Testis (tissue), 2 donors: ENCODE measurements at regions not wholly inside any gene's neighbourhood (a gene's known extent, or its start where the extent isn't known, plus 50 kb on each side); places are given as distances from the start of the nearest gene placed in this dataset.

Source experiments
- DNase-seq: peaks from one replicate; pipeline ENCODE4 v3.0.0-alpha.2; 2019
- H3K27ac ChIP-seq, 2 donors: fragments of 200-600 bp; sonication (generic); one replicate each; pipeline ENCODE4 v1.5.1; 2019
- H3K27me3 ChIP-seq: fragments of 200-600 bp; sonication (generic); one replicate; pipeline ENCODE4 v1.5.1; 2019
- H3K36me3 ChIP-seq: fragments of 200-600 bp; sonication (generic); one replicate; pipeline ENCODE4 v1.5.1; 2017; ENCODE audit warnings: low read depth; ENCODE audit errors: missing control alignments
- H3K4me1 ChIP-seq: fragments of 200-600 bp; sonication (generic); one replicate; pipeline ENCODE4 v1.5.1; 2019
- H3K4me3 ChIP-seq, 2 donors: fragments of 200-600 bp; sonication (generic); one replicate each; pipeline ENCODE4 v1.5.1; 2017 to 2019
- H3K9me3 ChIP-seq: fragments of 200-600 bp; sonication (generic); one replicate; pipeline ENCODE4 v1.5.1; 2017
- POLR2A ChIP-seq: fragments of 450-650 bp; IDR thresholded peaks from one replicate; pipeline ENCODE4 v1.6.1; 2017; ENCODE audit warnings: antibody characterized with exemption, mild to moderate bottlenecking, moderate library complexity
- WGBS, 2 donors: methylation state at CpG; one replicate each; pipeline ENCODE4 v1.1.5; 2018; 5-methylcytosine and 5-hydroxymethylcytosine counted together
- intact Hi-C: fragments of 100-400 bp; cut with DNase I; formaldehyde crosslinking; loops from one replicate; pipeline ENCODE4 v1.15.1; 2023; ENCODE audit warnings: low total_unique reads
- TF ChIP-seq, protein P1 (sequence below), 3 experiments: fragments of 450-650 bp in 2 of 3; fragments of 200-600 bp in 1 of 3; sonication (generic) in 1 of 3; IDR thresholded peaks; one replicate each; pipeline ENCODE4 v1.5.1; 2016 to 2019; ENCODE audit warnings: antibody characterized with exemption in 3 of 3, mild to moderate bottlenecking in 2 of 3, moderate library complexity in 1 of 3

DNA sequence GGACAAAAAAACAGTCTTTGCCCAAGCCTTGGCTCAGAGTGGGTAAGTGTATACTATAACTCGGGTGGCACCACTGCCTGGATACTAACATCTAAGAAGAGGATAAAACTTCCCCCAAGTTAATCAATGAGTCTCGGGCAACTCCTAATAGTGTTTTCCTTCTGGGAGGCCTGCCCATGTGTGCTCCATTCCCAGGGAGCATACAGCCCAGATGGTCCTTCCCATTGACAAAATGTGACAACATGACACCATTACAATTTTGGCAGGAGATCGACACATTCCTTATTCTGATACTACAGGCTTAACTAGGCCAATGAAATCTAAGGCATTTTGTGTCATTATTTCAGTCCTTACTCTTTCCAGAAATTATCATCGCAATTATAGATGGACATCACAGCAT, 52.7 kb upstream of the CRIM1 start:
- no peak overlapping the region for H3K4me3 ChIP-seq
- H3K27me3 ChIP-seq = no peaks in the 10 kb centered on the region
- DNase-seq = no peak
- WGBS, 2 donors = 66 to 77% methylated on average over 4 of the region's 4 CpGs
- no peaks in the 10 kb centered on the region for H3K36me3 ChIP-seq
- no peak for TF ChIP-seq POLR2A
- TF ChIP-seq, protein P1, sequence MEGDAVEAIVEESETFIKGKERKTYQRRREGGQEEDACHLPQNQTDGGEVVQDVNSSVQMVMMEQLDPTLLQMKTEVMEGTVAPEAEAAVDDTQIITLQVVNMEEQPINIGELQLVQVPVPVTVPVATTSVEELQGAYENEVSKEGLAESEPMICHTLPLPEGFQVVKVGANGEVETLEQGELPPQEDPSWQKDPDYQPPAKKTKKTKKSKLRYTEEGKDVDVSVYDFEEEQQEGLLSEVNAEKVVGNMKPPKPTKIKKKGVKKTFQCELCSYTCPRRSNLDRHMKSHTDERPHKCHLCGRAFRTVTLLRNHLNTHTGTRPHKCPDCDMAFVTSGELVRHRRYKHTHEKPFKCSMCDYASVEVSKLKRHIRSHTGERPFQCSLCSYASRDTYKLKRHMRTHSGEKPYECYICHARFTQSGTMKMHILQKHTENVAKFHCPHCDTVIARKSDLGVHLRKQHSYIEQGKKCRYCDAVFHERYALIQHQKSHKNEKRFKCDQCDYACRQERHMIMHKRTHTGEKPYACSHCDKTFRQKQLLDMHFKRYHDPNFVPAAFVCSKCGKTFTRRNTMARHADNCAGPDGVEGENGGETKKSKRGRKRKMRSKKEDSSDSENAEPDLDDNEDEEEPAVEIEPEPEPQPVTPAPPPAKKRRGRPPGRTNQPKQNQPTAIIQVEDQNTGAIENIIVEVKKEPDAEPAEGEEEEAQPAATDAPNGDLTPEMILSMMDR (IDR thresholded peaks at IDR 0.05) = no peak
- H3K9me3 ChIP-seq = no peaks in the 10 kb centered on the region
- H3K27ac ChIP-seq = no peak overlapping the region
- no peaks in the 10 kb centered on the region for H3K4me1 ChIP-seq
- intact Hi-C loops = no loop called here

DNA sequence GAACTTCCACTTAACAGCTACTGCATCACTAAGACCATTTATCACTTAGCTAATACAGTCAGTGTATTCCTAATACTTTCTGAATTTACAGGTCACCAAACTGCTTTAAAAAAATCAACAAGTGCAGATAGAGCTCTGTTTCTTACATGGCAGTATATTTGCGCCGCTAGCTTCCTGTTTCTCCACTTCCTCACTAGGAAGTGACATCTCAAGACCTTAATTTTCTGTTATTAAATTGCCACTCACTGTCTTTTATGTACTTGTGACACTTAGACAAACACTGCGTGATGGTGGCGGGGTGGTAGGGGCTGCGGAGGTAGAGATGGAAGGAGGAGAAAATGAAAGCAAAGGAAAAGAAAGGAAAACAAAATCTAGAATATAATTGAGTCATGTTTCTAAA, 53.7 kb upstream of the CRIM1 start:
- intact Hi-C loops = no loop called here
- H3K36me3 ChIP-seq = no peaks in the 10 kb centered on the region
- TF ChIP-seq, protein P1 (IDR thresholded peaks at IDR 0.05) = no peak
- no peak for TF ChIP-seq POLR2A
- DNase-seq = no peak
- H3K27me3 ChIP-seq = no peaks in the 10 kb centered on the region
- WGBS, 2 donors = 90% methylated on average over 5 of the region's 5 CpGs
- no peak overlapping the region for H3K27ac ChIP-seq
- no peaks in the 10 kb centered on the region for H3K9me3 ChIP-seq
- H3K4me3 ChIP-seq = no peak overlapping the region
- H3K4me1 ChIP-seq = no peaks in the 10 kb centered on the region

DNA sequence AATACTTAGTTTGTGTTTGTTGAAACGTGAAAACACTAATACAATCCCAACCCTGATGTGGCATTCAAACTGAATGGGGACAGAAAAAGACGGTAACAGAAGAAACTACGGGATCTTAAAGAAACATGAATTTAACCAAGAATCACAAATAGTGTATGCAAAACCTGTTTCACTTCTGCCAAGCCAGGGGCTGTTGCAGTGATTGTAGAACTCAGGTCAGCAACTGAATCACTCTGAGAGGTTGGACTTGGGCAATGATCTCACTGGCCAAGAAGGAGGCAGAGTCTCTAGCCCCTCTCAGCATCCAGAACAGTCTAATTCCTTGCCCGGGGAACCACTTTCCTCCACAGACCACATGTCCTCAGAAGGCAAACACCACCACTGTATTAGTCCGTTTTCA, 54.9 kb upstream of the CRIM1 start:
- DNase-seq = no peak
- no peaks in the 10 kb centered on the region for H3K4me1 ChIP-seq
- 91 to 93% methylated on average over 5 of the region's 5 CpGs for WGBS, 2 donors
- no peak overlapping the region for H3K27ac ChIP-seq
- intact Hi-C loops = no loop called here
- TF ChIP-seq, protein P1 (IDR thresholded peaks at IDR 0.05) = no peak
- no peak for TF ChIP-seq POLR2A
- no peak overlapping the region for H3K4me3 ChIP-seq
- no peaks in the 10 kb centered on the region for H3K27me3 ChIP-seq
- no peaks in the 10 kb centered on the region for H3K36me3 ChIP-seq
- H3K9me3 ChIP-seq = no peaks in the 10 kb centered on the region

DNA sequence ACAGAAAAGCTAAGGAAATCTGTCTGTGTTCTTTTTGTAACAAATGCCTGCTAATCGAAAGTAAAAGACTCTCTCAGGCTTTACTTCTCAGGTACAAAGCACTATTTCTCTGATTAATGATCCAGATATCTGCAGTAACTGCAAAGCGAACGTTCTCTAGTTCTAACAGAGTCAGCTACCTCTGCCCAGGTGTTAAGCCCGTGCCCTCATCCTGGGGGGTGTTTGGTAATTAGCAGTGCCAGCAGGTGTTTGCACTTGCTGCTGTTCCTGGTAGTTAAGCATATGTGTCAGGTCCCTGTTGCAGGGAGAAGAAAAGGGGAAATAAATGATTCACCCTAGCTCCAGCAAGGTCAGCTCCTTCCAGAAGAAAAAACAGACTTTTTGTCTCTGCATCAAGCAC, 58.8 kb upstream of the CRIM1 start:
- DNase-seq = no peak
- Histone ChIP-seq H3K27ac (no peak overlapping the region), H3K9me3 (no peaks in the 10 kb centered on the region), H3K36me3 (no peaks in the 10 kb centered on the region), H3K4me1 (no peaks in the 10 kb centered on the region), H3K27me3 (no peaks in the 10 kb centered on the region), H3K4me3 (no peak overlapping the region)
- intact Hi-C loops = no loop called here
- WGBS, 2 donors = 69 to 72% methylated on average over 4 of the region's 4 CpGs
- TF ChIP-seq, protein P1 (IDR thresholded peaks at IDR 0.05) = no peak
- TF ChIP-seq POLR2A = no peak

DNA sequence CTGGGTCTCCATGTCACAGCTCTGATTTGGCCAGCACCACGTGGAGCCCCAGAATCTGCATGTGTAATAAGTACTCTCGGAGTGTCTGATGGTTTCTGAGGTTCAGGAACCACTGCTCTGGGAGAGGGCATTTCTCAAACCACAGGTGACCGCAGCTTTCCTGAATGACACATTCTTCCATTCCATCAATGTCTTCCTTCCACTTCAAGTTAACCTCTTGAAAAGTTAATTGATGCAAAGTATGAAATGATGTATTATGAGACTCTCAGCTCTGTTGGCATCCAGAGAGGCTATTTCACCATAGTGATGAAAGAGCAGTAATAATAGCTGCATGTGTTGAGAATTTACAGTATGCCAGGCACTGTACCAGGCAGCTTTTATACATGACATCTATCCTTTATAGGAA, 61.3 kb upstream of the CRIM1 start:
- H3K36me3 ChIP-seq = no peaks in the 10 kb centered on the region
- intact Hi-C loops = no loop called here
- WGBS, 2 donors = 81 to 90% methylated on average over 3 of the region's 3 CpGs
- H3K4me1 ChIP-seq = no peaks in the 10 kb centered on the region
- no peaks in the 10 kb centered on the region for H3K9me3 ChIP-seq
- no peak overlapping the region for H3K27ac ChIP-seq
- H3K4me3 ChIP-seq = no peak overlapping the region
- DNase-seq = no peak
- TF ChIP-seq POLR2A = no peak
- TF ChIP-seq, protein P1 (IDR thresholded peaks at IDR 0.05) = no peak
- no peaks in the 10 kb centered on the region for H3K27me3 ChIP-seq
